Ishikawa (cell line): ENCODE measurements at regions not wholly inside any gene's neighbourhood (a gene's known extent, or its start where the extent isn't known, plus 50 kb on each side); places are given as distances from the start of the nearest gene placed in this dataset.

Experiments
- CEBPB ChIP-seq: IDR thresholded peaks from 2 replicates; pipeline ENCODE4 v1.6.1; 2012
- CREB1 ChIP-seq: IDR thresholded peaks from 2 replicates; pipeline ENCODE4 v1.6.1; 2012; ENCODE audit warnings: low read depth
- EGR1 ChIP-seq: IDR thresholded peaks from 2 replicates; pipeline ENCODE4 v1.6.1; 2012
- EP300 ChIP-seq: IDR thresholded peaks from 2 replicates; pipeline ENCODE4 v1.6.1; 2012; ENCODE audit warnings: borderline replicate concordance
- FOXM1 ChIP-seq: IDR thresholded peaks from 2 replicates; pipeline ENCODE4 v1.6.1; 2012; ENCODE audit warnings: low read depth, borderline replicate concordance
- MAX ChIP-seq: IDR thresholded peaks from 2 replicates; pipeline ENCODE4 v1.6.1; 2012
- NFIC ChIP-seq: IDR thresholded peaks from 2 replicates; pipeline ENCODE4 v1.6.1; 2012
- RAD21 ChIP-seq: IDR thresholded peaks from 2 replicates; pipeline ENCODE4 v1.6.1; 2012; ENCODE audit warnings: low read depth
- REST ChIP-seq: IDR thresholded peaks from 2 replicates; pipeline ENCODE4 v1.6.1; 2012; ENCODE audit warnings: low read depth, mild to moderate bottlenecking
- TAF1 ChIP-seq: IDR thresholded peaks from 2 replicates; pipeline ENCODE4 v1.6.1; 2012; ENCODE audit warnings: low read depth, mild to moderate bottlenecking
- TCF12 ChIP-seq: IDR thresholded peaks from 2 replicates; pipeline ENCODE4 v1.6.1; 2012; ENCODE audit warnings: low read depth
- TEAD4 ChIP-seq: IDR thresholded peaks from 2 replicates; pipeline ENCODE4 v1.6.1; 2012
- USF1 ChIP-seq: IDR thresholded peaks from 2 replicates; pipeline ENCODE4 v1.6.1; 2012
- YY1 ChIP-seq: IDR thresholded peaks from 2 replicates; pipeline ENCODE4 v1.6.1; 2012; ENCODE audit warnings: low read depth
- ZBTB7A ChIP-seq: IDR thresholded peaks from 2 replicates; pipeline ENCODE4 v1.6.1; 2012; ENCODE audit warnings: low read depth

- no peak for TF ChIP-seq CEBPB
- no peak for TF ChIP-seq REST
- no peak for TF ChIP-seq NFIC
- no peak for TF ChIP-seq ZBTB7A
- no peak for TF ChIP-seq YY1
- no peak for TF ChIP-seq USF1
- TF ChIP-seq TCF12 = no peak
- no peak for TF ChIP-seq FOXM1
- no peak for TF ChIP-seq CREB1
- TF ChIP-seq TEAD4 = no peak
- TF ChIP-seq RAD21 = no peak
Measured at GRCh38 chr7:22555476-22555875, 55.5 kb upstream of the STEAP1B start.

- TF ChIP-seq CEBPB (no peak), RAD21 (no peak), ZBTB7A (no peak), FOXM1 (no peak), CREB1 (no peak), YY1 (no peak), NFIC (no peak), TCF12 (no peak), MAX (no peak), EGR1 (no peak), TAF1 (no peak), REST (no peak), TEAD4 (no peak), EP300 (no peak), USF1 (no peak)
Measured at GRCh38 chr7:22554184-22554583, 54.2 kb upstream of the STEAP1B start.

GRCh38 chr7:22551768-22552513 lies 52.0 kb upstream of the STEAP1B start:
- TF ChIP-seq REST (no peak), EGR1 (no peak), YY1 (no peak), EP300 (no peak), ZBTB7A (no peak), TEAD4 (no peak), MAX (no peak), FOXM1 (no peak), TCF12 (no peak), USF1 (no peak), TAF1 (no peak), CREB1 (no peak), RAD21 (no peak), NFIC (no peak), CEBPB (no peak)
